Neural progenitor cell (in vitro differentiated cells): ENCODE measurements at regions not wholly inside any gene's neighbourhood (a gene's known extent, or its start where the extent isn't known, plus 50 kb on each side); places are given as distances from the start of the nearest gene placed in this dataset.

ENCODE experiments used
- DNase-seq: peaks from one replicate; pipeline ENCODE4 v3.0.0-alpha.2; 2016; ENCODE audit warnings: low spot score
- H2AFZ ChIP-seq: fragments of 200-600 bp; sonication (generic); replicated peaks from 2 replicates; pipeline ENCODE4 v1.6.1; 2016; ENCODE audit warnings: antibody characterized with exemption
- H3F3A ChIP-seq: fragments of 200-600 bp; sonication (generic); 2 replicates; pipeline ENCODE4 v1.6.1; 2016; ENCODE audit warnings: antibody characterized with exemption, low read depth
- H3K27ac ChIP-seq: fragments of 200-600 bp; sonication (generic); 2 replicates; pipeline ENCODE4 v1.5.1; 2016; ENCODE audit warnings: mild to moderate bottlenecking
- H3K27me3 ChIP-seq: fragments of 200-600 bp; sonication (generic); 2 replicates; pipeline ENCODE4 v1.6.1; 2016; ENCODE audit warnings: mild to moderate bottlenecking, moderate library complexity
- H3K36me3 ChIP-seq: fragments of 200-600 bp; sonication (generic); 2 replicates; pipeline ENCODE4 v1.5.1; 2016
- H3K4me1 ChIP-seq: fragments of 200-600 bp; sonication (generic); 2 replicates; pipeline ENCODE4 v1.6.1; 2016; ENCODE audit warnings: mixed run types
- H3K4me2 ChIP-seq: fragments of 200-600 bp; sonication (generic); 2 replicates; pipeline ENCODE4 v1.6.1; 2016
- H3K4me3 ChIP-seq: fragments of 200-600 bp; sonication (generic); 2 replicates; pipeline ENCODE4 v1.5.1; 2016
- H3K79me2 ChIP-seq: fragments of 200-600 bp; sonication (generic); 2 replicates; pipeline ENCODE4 v1.6.1; 2016; ENCODE audit warnings: low read depth
- H3K9ac ChIP-seq: fragments of 200-600 bp; sonication (generic); 2 replicates; pipeline ENCODE4 v1.6.1; 2016
- H3K9me3 ChIP-seq: fragments of 200-600 bp; sonication (generic); 2 replicates; pipeline ENCODE4 v1.5.1; 2016; ENCODE audit warnings: low read depth
- H4K20me1 ChIP-seq: fragments of 200-600 bp; sonication (generic); 2 replicates; pipeline ENCODE4 v1.6.1; 2016; ENCODE audit warnings: low read depth
- H3K27ac Mint-ChIP-seq: 3 replicates; pipeline ENCODE4 v1.8.0; 2021; ENCODE audit warnings: mixed read lengths
- H3K27me3 Mint-ChIP-seq: 2 replicates; pipeline ENCODE4 v1.8.0; 2022; ENCODE audit warnings: low read depth, mild to moderate bottlenecking, inconsistent platforms, moderate library complexity, mixed read lengths; ENCODE audit not compliant: insufficient read depth
- H3K36me3 Mint-ChIP-seq: 3 replicates; pipeline ENCODE4 v1.8.0; 2021; ENCODE audit warnings: mixed read lengths
- H3K4me1 Mint-ChIP-seq: 3 replicates; pipeline ENCODE4 v1.8.0; 2021; ENCODE audit warnings: mixed read lengths
- H3K4me3 Mint-ChIP-seq: 3 replicates; pipeline ENCODE4 v1.8.0; 2021; ENCODE audit warnings: mild to moderate bottlenecking, moderate library complexity, mixed read lengths
- H3K9me3 Mint-ChIP-seq: 3 replicates; pipeline ENCODE4 v1.8.0; 2020; ENCODE audit warnings: mixed read lengths
- CTCF ChIP-seq: fragments of 200-600 bp; sonication (generic); IDR thresholded peaks from 2 replicates; pipeline ENCODE4 v1.5.1; 2017; ENCODE audit warnings: antibody characterized with exemption, mild to moderate bottlenecking
- EZH2 ChIP-seq: fragments of 200-600 bp; sonication (generic); IDR thresholded peaks from 2 replicates; pipeline ENCODE4 v1.6.1; 2017; ENCODE audit warnings: antibody characterized with exemption, mild to moderate bottlenecking, moderate library complexity
- EZH2phosphoT487 ChIP-seq: fragments of 200-600 bp; sonication (generic); IDR thresholded peaks from 2 replicates; pipeline ENCODE4 v1.6.1; 2017; ENCODE audit warnings: antibody characterized with exemption

GRCh38 chr2:160657196-160657595 is 163.6 kb upstream of the RBMS1 start:
- no peaks in the 10 kb centered on the region for H3K27me3 ChIP-seq
- no peaks in the 10 kb centered on the region for H3K36me3 ChIP-seq
- no peaks in the 10 kb centered on the region for H3K27me3 Mint-ChIP-seq
- DNase-seq, result peak; percentile 26
- H3K27ac Mint-ChIP-seq, result no peak overlapping the region
- peak overlapping the region; percentile 10 for H3K4me2 ChIP-seq
- H3K4me1 ChIP-seq, result peaks cover 10% of the 10 kb centered on the region
- no peaks in the 10 kb centered on the region for H3K79me2 ChIP-seq
- H3K4me3 Mint-ChIP-seq, result no peak overlapping the region
- no peak overlapping the region for H3K9ac ChIP-seq
- H3K4me1 Mint-ChIP-seq, result peaks cover 16% of the 10 kb centered on the region
- no peak overlapping the region for H3K27ac ChIP-seq
- no peak overlapping the region for H2AFZ ChIP-seq
- no peaks in the 10 kb centered on the region for H3F3A ChIP-seq
- H3K9me3 ChIP-seq, result no peaks in the 10 kb centered on the region
- H3K36me3 Mint-ChIP-seq, result no peaks in the 10 kb centered on the region
- TF ChIP-seq EZH2phosphoT487, result no peak
- TF ChIP-seq CTCF, result no peak
- no peak for TF ChIP-seq EZH2
- H3K4me3 ChIP-seq, result no peak overlapping the region
- H3K9me3 Mint-ChIP-seq, result no peaks in the 10 kb centered on the region
- H4K20me1 ChIP-seq, result no peaks in the 10 kb centered on the region

DNA sequence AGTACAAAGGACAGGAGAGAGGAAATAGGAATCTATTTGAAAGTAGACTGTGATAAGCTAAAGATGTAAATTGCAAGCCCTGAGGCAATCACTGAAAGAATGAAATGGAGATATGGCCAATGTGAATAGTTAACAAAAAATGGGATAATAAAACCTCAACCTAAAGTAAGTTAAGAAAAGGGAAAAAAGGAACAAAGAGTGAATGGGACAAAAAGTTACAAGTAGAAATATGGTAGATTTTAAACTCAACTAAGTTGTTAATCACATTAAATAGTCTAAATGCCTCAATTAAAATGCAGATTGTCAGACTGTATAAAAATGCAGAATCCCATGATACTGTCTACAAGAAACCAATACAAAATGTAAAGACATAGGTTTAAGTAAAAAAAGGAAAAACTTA is 165.2 kb upstream of the RBMS1 start:
- Mint-ChIP-seq H3K4me3 (no peak overlapping the region), H3K36me3 (no peaks in the 10 kb centered on the region), H3K4me1 (peaks cover 13% of the 10 kb centered on the region), H3K27me3 (no peaks in the 10 kb centered on the region), H3K9me3 (no peaks in the 10 kb centered on the region), H3K27ac (no peak overlapping the region)
- Histone ChIP-seq H3K4me1 (peaks cover 10% of the 10 kb centered on the region), H3K4me2 (no peak overlapping the region), H3K9me3 (no peaks in the 10 kb centered on the region), H3K36me3 (no peaks in the 10 kb centered on the region), H3K27ac (no peak overlapping the region), H4K20me1 (no peaks in the 10 kb centered on the region), H2AFZ (no peak overlapping the region), H3K9ac (no peak overlapping the region), H3F3A (no peaks in the 10 kb centered on the region), H3K4me3 (no peak overlapping the region), H3K79me2 (no peaks in the 10 kb centered on the region), H3K27me3 (no peaks in the 10 kb centered on the region)
- DNase-seq, result no peak
- TF ChIP-seq EZH2, result no peak

DNA sequence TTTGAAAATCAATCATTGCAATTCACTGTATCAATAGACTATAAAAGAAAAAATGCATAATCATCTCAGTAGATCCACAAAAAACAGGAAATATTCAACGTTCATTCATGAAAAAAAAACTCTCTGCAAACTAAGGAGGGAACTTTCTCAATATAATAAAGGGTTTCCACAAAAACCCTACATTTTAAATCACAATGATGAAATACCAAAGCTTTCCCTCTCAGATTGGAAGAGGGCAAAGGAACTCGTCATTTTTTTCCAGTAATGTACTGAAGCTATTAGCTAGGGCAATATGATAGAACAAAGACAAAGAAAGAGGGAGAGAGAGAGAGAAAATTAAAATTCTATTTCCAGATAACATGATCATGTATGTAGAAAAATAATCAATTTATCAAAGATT is 167.1 kb upstream of the RBMS1 start:
- peaks cover 11% of the 10 kb centered on the region for H3K4me1 Mint-ChIP-seq
- H3K36me3 Mint-ChIP-seq, result no peaks in the 10 kb centered on the region
- no peaks in the 10 kb centered on the region for H3F3A ChIP-seq
- H3K9ac ChIP-seq, result no peak overlapping the region
- H3K4me2 ChIP-seq, result no peak overlapping the region
- H3K9me3 ChIP-seq, result no peaks in the 10 kb centered on the region
- H3K27me3 ChIP-seq, result no peaks in the 10 kb centered on the region
- TF ChIP-seq EZH2phosphoT487 (no peak), EZH2 (no peak), CTCF (no peak)
- no peaks in the 10 kb centered on the region for H3K27me3 Mint-ChIP-seq
- H3K9me3 Mint-ChIP-seq, result no peaks in the 10 kb centered on the region
- no peaks in the 10 kb centered on the region for H4K20me1 ChIP-seq
- H3K36me3 ChIP-seq, result no peaks in the 10 kb centered on the region
- no peak overlapping the region for H3K4me3 ChIP-seq
- no peak for DNase-seq
- no peak overlapping the region for H2AFZ ChIP-seq
- H3K4me3 Mint-ChIP-seq, result no peak overlapping the region
- no peak overlapping the region for H3K27ac ChIP-seq
- no peaks in the 10 kb centered on the region for H3K79me2 ChIP-seq
- H3K27ac Mint-ChIP-seq, result no peak overlapping the region
- H3K4me1 ChIP-seq, result peaks cover 10% of the 10 kb centered on the region

DNA sequence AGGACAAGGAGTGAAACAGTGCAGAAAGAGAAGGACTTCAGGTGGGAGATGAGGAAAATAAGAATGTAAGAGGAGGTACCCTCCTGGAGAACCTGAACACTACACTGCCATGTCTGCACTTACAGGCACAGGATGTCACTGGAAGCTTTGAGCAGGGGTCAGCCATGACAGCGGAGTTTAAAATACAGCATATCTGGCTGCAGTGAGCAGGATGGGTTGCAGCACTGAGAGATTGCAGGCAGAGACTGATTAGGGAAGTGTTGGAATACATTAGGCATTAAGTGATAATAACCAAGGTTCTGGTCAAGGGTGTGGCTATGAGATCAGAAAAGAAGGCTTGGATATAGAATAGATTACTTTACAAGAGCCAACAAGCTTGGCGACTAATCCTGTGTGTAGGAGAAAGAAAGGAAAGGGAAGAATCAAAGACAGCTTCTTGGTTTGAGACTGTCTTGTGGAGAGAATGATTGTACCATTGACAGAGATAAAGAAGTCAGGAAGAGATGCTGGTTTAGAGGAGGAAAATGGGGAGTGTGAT is 171.1 kb upstream of the RBMS1 start:
- H4K20me1 ChIP-seq, result no peaks in the 10 kb centered on the region
- no peak overlapping the region for H3K4me2 ChIP-seq
- Mint-ChIP-seq H3K27ac (no peak overlapping the region), H3K36me3 (no peaks in the 10 kb centered on the region), H3K27me3 (no peaks in the 10 kb centered on the region), H3K4me3 (no peak overlapping the region), H3K4me1 (peaks cover 19% of the 10 kb centered on the region), H3K9me3 (no peaks in the 10 kb centered on the region)
- no peaks in the 10 kb centered on the region for H3K27me3 ChIP-seq
- H3F3A ChIP-seq, result no peaks in the 10 kb centered on the region
- peak overlapping the region; percentile 11 for H2AFZ ChIP-seq
- H3K4me1 ChIP-seq, result peaks cover 4% of the 10 kb centered on the region
- H3K79me2 ChIP-seq, result no peaks in the 10 kb centered on the region
- no peak overlapping the region for H3K4me3 ChIP-seq
- H3K36me3 ChIP-seq, result no peaks in the 10 kb centered on the region
- no peak for TF ChIP-seq EZH2phosphoT487
- TF ChIP-seq EZH2, result no peak
- no peak for TF ChIP-seq CTCF
- H3K27ac ChIP-seq, result no peak overlapping the region
- H3K9me3 ChIP-seq, result no peaks in the 10 kb centered on the region
- no peak overlapping the region for H3K9ac ChIP-seq
- no peak for DNase-seq
